HG02884 (cell line): ENCODE measurements at regions not wholly inside any gene's neighbourhood (a gene's known extent, or its start where the extent isn't known, plus 50 kb on each side); places are given as distances from the start of the nearest gene placed in this dataset.
A peak's percentile ranks its signal among the peaks of the same experiment; 100 is the strongest.
"Not testable (repeated sequence)": the region's sequence is repeated elsewhere in the genome, so short reads cannot be mapped to it uniquely, and the experiment has no call there.

Experiments
- ATAC-seq: cut with Tn5 transposase; IDR thresholded peaks from one replicate; pipeline ENCODE4 v1.9.1; 2021; ENCODE audit warnings: mild to moderate bottlenecking, moderate library complexity; ENCODE audit not compliant: unreplicated experiment

- ATAC-seq: no peak
Observed at GRCh38 chr18:58805467-58806187, 59.0 kb upstream of the ZNF532 start.

- ATAC-seq: peak; percentile 95
Observed at GRCh38 chr18:58806826-58807714, 57.6 kb upstream of the ZNF532 start.

GRCh38 chr18:58807766-58808165 is 56.9 kb upstream of the ZNF532 start:
- no peak for ATAC-seq

GRCh38 chr18:58808349-58808748 is 56.3 kb upstream of the ZNF532 start:
- ATAC-seq: no peak

GRCh38 chr18:58811859-58812258 is 52.8 kb upstream of the ZNF532 start:
- ATAC-seq: not testable (repeated sequence)

GRCh38 chr18:58813105-58813504 is 51.6 kb upstream of the ZNF532 start:
- ATAC-seq: no peak

- ATAC-seq: no peak
Observed at GRCh38 chr18:58813561-58814225, 51.0 kb upstream of the ZNF532 start.

GRCh38 chr18:58814317-58814716 is 50.4 kb upstream of the ZNF532 start:
- no peak for ATAC-seq
